Nephron (organoid): ENCODE measurements at regions not wholly inside any gene's neighbourhood (a gene's known extent, or its start where the extent isn't known, plus 50 kb on each side); places are given as distances from the start of the nearest gene placed in this dataset.

ENCODE experiments used
- H3K27ac Mint-ChIP-seq, 3 experiments: 2 replicates each; pipeline ENCODE4 v1.8.0; 2020; ENCODE audit warnings: mixed read lengths in 3 of 3, mild to moderate bottlenecking in 2 of 3, moderate library complexity in 1 of 3
- H3K27me3 Mint-ChIP-seq: 2 replicates; pipeline ENCODE4 v1.8.0; 2021; ENCODE audit warnings: low read depth, mild to moderate bottlenecking, moderate library complexity, mixed read lengths
- H3K36me3 Mint-ChIP-seq: 2 replicates; pipeline ENCODE4 v1.8.0; 2020; ENCODE audit warnings: low read depth, mixed read lengths
- H3K4me1 Mint-ChIP-seq: 2 replicates; pipeline ENCODE4 v1.8.0; 2020; ENCODE audit warnings: mixed read lengths
- H3K4me3 Mint-ChIP-seq, 3 experiments: 2 replicates each; pipeline ENCODE4 v1.8.0; 2020; ENCODE audit warnings: mild to moderate bottlenecking in 3 of 3, mixed read lengths in 3 of 3, moderate library complexity in 2 of 3
- H3K9me3 Mint-ChIP-seq: 2 replicates; pipeline ENCODE4 v1.8.0; 2020; ENCODE audit warnings: mixed read lengths
- TF ChIP-seq, protein P1 (sequence below), 3 experiments: fragments of 200-600 bp; sonication (generic); IDR thresholded peaks; one replicate each; pipeline ENCODE4 v1.5.0; 2021; ENCODE audit warnings: antibody characterized with exemption in 3 of 3; ENCODE audit not compliant: unreplicated experiment in 3 of 3

DNA sequence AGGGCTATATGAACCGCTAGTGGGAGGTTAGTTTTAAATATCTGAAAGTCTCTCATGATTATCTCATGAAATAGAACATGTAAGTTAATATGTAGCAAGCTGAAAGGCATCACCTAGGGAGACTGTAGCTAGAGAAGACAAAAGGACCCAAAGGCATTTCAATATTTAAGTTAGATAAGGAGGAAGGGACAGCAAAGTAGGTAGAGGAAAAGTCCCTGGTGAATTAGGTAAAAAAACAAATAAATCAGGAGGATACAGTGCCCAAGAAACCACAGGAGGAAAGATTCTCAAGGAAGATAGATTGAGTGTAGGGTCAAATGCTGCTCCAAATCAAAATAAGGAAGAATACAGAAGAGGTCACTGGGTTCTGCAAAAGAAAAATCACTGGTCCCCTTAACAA lies 175.5 kb downstream of the GASK1B start:
- peak overlapping the region in 1 of 3 experiments; percentile 3 for H3K4me3 Mint-ChIP-seq
- TF ChIP-seq, protein P1, sequence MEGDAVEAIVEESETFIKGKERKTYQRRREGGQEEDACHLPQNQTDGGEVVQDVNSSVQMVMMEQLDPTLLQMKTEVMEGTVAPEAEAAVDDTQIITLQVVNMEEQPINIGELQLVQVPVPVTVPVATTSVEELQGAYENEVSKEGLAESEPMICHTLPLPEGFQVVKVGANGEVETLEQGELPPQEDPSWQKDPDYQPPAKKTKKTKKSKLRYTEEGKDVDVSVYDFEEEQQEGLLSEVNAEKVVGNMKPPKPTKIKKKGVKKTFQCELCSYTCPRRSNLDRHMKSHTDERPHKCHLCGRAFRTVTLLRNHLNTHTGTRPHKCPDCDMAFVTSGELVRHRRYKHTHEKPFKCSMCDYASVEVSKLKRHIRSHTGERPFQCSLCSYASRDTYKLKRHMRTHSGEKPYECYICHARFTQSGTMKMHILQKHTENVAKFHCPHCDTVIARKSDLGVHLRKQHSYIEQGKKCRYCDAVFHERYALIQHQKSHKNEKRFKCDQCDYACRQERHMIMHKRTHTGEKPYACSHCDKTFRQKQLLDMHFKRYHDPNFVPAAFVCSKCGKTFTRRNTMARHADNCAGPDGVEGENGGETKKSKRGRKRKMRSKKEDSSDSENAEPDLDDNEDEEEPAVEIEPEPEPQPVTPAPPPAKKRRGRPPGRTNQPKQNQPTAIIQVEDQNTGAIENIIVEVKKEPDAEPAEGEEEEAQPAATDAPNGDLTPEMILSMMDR (IDR thresholded peaks at IDR 0.05; ENCODE audit: unreplicated experiment in 3 of 3) = no peak
- no peaks in the 10 kb centered on the region for H3K36me3 Mint-ChIP-seq
- no peaks in the 10 kb centered on the region for H3K27me3 Mint-ChIP-seq
- H3K4me1 Mint-ChIP-seq = peaks cover 30% of the 10 kb centered on the region
- no peaks in the 10 kb centered on the region for H3K9me3 Mint-ChIP-seq
- H3K27ac Mint-ChIP-seq = peak overlapping the region; percentile 91 to 95 (median 93)

DNA sequence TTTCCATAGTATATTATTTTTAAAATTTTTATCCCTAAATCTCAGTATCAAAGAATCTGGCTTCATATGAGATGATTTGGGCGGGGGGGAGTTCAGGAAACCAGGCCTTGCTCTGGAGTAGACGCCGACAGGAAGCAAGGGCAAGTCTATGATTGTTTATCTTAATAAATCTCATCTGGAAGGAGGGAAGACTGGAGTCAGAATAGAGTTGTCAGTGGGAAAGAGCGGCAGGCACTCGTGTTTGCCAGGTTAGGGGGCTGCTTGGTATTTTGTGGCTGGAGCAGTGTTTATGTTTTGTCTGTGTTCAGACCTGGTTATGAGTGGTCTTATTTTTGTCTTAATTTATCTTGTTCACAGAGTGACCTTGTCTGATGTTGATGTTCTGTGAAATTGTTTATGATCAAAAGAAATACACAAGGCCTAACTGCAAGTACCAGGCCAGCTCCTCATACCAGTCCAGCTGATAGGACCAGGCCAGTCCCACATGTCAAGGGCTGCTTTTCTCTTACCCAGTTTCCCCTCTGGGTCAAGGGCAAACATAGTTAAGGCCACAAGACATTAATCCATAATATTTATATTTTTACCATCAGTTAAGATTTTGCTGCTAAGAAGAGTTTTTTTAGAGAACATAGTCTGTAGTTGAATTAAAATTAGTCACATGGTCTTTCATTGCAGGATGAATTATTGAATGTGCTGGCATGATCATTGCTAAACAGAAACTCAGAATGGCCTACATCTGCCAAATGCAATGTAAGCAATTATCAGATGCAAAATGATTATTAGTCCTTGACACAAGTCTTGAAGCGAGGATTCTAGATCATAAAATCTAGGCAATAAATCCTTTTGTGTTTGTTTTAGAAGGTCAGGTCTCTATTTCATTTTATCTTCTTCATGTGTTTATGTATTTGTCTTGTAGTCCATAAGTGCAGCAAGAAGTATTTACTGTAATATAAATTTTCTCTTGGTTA lies 176.5 kb downstream of the GASK1B start:
- peak overlapping the region; percentile 71 to 95 (median 91) for H3K27ac Mint-ChIP-seq
- no peaks in the 10 kb centered on the region for H3K9me3 Mint-ChIP-seq
- H3K4me1 Mint-ChIP-seq = peaks cover 23% of the 10 kb centered on the region
- TF ChIP-seq, protein P1 (IDR thresholded peaks at IDR 0.05; ENCODE audit: unreplicated experiment in 3 of 3) = no peak
- no peak overlapping the region for H3K4me3 Mint-ChIP-seq
- no peaks in the 10 kb centered on the region for H3K36me3 Mint-ChIP-seq
- H3K27me3 Mint-ChIP-seq = no peaks in the 10 kb centered on the region

DNA sequence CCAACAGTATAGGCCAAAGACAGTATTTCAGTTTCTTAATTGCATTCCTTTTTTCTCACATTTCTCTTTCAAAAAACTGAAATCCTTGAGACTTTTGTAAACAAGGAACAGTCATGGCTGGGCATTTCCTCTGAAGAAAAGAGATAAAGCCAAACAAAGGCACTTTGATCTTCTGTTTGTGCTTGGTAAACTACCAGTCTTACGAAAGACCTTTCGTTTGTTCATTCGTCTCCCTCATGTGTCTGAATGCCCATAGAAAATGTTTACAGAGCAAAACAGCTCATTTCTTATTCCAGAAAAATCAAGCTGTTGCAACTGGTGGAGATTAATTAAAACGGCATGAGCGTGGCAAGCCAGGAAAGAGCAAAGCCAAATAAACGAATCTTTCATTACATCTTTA lies 178.0 kb downstream of the GASK1B start:
- H3K4me3 Mint-ChIP-seq = no peak overlapping the region
- peaks cover 23% of the 10 kb centered on the region for H3K4me1 Mint-ChIP-seq
- peak overlapping the region; percentile 45 to 75 (median 49) for H3K27ac Mint-ChIP-seq
- no peaks in the 10 kb centered on the region for H3K9me3 Mint-ChIP-seq
- H3K36me3 Mint-ChIP-seq = no peaks in the 10 kb centered on the region
- TF ChIP-seq, protein P1 (IDR thresholded peaks at IDR 0.05; ENCODE audit: unreplicated experiment in 3 of 3) = no peak
- H3K27me3 Mint-ChIP-seq = no peaks in the 10 kb centered on the region

DNA sequence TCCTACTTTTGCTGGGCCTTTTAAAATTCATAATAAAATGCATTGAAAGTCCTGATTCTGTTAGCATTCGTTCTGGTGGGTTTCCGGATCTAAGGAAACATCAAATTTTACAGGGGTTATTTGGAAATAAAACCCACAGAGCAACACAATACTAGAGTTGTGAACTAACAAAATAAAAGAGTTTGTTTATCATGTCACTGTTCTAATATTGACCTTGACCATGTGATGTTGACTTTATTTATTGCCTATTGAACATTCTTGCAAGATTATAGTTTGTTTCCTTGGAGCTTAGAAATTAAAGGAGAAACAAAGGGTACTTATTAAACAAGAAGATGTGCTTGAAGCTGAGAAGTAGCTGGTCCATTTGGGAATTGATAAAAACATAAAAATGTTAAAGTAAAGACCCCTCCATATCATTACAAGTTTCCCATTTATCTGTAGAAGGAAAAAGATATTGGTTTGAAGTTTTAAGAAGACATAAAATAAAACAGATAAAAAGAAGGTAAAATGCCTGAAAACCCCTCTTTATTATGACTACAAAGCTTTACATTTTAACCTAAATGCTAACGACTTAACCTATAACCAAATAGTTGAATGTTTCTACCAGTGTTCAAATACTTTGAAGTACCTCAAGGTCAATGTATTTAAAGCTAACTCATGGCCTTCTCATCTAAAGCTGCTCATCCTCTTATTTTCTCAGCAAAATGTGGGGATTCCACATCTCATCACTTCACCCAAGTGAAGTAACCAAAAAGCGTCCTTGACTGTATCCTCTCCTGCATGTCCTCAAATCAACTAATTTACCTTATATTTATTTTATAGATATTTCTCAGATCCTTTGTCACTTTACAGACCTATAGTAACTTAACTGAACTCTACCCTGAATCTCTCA lies 179.6 kb downstream of the GASK1B start:
- H3K4me3 Mint-ChIP-seq = no peak overlapping the region
- TF ChIP-seq, protein P1 (IDR thresholded peaks at IDR 0.05; ENCODE audit: unreplicated experiment in 3 of 3) = no peak
- no peaks in the 10 kb centered on the region for H3K36me3 Mint-ChIP-seq
- no peaks in the 10 kb centered on the region for H3K9me3 Mint-ChIP-seq
- no peaks in the 10 kb centered on the region for H3K27me3 Mint-ChIP-seq
- peaks cover 23% of the 10 kb centered on the region for H3K4me1 Mint-ChIP-seq
- H3K27ac Mint-ChIP-seq = peak overlapping the region in 1 of 3 experiments; percentile 84

DNA sequence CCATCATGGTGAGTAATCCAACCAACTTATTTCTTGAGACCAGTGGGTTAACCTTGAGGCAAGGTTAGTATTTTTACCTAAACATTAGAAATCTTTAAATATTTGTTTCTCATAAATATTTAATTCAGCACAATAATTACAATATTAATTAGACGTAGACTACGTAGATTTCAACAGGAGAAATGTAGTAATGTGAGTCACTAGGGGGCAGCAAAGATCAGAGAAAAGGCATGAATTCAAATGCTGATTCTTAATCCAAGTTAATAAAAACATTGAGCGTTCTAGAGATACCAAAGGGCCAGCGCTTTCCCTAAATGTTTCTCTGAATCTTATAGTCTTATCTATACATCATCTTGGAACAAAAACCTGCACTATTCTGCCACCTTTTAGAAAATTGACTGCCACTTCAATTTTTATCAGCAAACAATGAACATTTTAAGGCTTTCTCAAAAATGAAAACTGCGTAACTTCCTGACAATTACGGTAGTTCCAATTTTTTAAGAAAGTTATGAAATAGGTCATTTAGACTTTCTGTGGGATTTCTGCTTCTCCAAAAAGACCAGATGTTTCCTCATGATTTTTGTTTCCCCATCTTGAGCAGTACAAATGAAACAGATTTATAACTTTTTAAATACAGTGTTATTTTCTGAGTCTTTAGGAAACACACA lies 180.7 kb downstream of the GASK1B start:
- peak overlapping the region; percentile 35 to 84 (median 42) for H3K27ac Mint-ChIP-seq
- peak overlapping the region in 2 of 3 experiments; percentile 41 to 45 for H3K4me3 Mint-ChIP-seq
- H3K9me3 Mint-ChIP-seq = no peaks in the 10 kb centered on the region
- no peaks in the 10 kb centered on the region for H3K27me3 Mint-ChIP-seq
- H3K4me1 Mint-ChIP-seq = peaks cover 19% of the 10 kb centered on the region
- no peaks in the 10 kb centered on the region for H3K36me3 Mint-ChIP-seq
- TF ChIP-seq, protein P1 (IDR thresholded peaks at IDR 0.05; ENCODE audit: unreplicated experiment in 3 of 3) = peak; percentile 67 to 85 (median 79)
